ENCODE measurements at regions not wholly inside any gene's neighbourhood (a gene's known extent, or its start where the extent isn't known, plus 50 kb on each side); places are given as distances from the start of the nearest gene placed in this dataset.

DNA sequence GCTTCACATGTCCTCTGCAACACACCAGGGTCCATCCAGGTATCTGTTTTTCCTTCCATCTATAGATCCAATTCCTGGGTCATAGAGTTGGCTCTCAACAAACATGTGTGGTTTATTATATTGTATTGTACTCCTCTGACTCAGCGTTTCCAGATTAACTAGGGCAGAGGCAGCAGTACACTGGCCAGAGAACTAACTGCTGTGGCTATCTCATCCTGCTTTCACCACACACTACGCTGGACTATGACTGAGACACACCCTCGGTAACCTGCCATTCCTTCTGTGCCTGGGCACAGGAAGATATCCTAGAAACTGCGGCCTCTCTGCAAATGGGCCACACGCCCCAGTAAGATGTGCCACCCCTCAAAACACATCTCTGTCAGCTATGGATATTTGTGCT is 159.8 kb upstream of the STK17B start:
- TF ChIP-seq, protein P1, sequence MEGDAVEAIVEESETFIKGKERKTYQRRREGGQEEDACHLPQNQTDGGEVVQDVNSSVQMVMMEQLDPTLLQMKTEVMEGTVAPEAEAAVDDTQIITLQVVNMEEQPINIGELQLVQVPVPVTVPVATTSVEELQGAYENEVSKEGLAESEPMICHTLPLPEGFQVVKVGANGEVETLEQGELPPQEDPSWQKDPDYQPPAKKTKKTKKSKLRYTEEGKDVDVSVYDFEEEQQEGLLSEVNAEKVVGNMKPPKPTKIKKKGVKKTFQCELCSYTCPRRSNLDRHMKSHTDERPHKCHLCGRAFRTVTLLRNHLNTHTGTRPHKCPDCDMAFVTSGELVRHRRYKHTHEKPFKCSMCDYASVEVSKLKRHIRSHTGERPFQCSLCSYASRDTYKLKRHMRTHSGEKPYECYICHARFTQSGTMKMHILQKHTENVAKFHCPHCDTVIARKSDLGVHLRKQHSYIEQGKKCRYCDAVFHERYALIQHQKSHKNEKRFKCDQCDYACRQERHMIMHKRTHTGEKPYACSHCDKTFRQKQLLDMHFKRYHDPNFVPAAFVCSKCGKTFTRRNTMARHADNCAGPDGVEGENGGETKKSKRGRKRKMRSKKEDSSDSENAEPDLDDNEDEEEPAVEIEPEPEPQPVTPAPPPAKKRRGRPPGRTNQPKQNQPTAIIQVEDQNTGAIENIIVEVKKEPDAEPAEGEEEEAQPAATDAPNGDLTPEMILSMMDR (IDR thresholded peaks at IDR 0.05; ENCODE audit: poor library complexity) = no peak
- TF ChIP-seq EZH2phosphoT487 (IDR thresholded peaks at IDR 0.05; ENCODE audit: low read depth, severe bottlenecking, unreplicated experiment) = no peak

All from hepatocyte (in vitro differentiated cells).